HUES6 (cell line): ENCODE measurements at regions not wholly inside any gene's neighbourhood (a gene's known extent, or its start where the extent isn't known, plus 50 kb on each side); places are given as distances from the start of the nearest gene placed in this dataset.

Experiments used
- H3K27ac ChIP-seq: 2 replicates; pipeline ENCODE4 v1.7.0; 2013; ENCODE audit warnings: low read depth, mild to moderate bottlenecking, low read length, inconsistent platforms
- H3K27me3 ChIP-seq: 2 replicates; pipeline ENCODE4 v1.6.1; 2013; ENCODE audit warnings: low read length; ENCODE audit not compliant: control insufficient read depth, insufficient read depth
- H3K36me3 ChIP-seq: 2 replicates; pipeline ENCODE4 v1.6.1; 2013; ENCODE audit warnings: low read length; ENCODE audit not compliant: control insufficient read depth, insufficient read depth
- H3K4me1 ChIP-seq: 2 replicates; pipeline ENCODE4 v1.6.1; 2013; ENCODE audit warnings: low read length; ENCODE audit not compliant: control insufficient read depth, insufficient read depth
- H3K4me3 ChIP-seq: 2 replicates; pipeline ENCODE4 v1.5.1; 2013; ENCODE audit warnings: low read depth, low read length
- H3K9ac ChIP-seq: one replicate; pipeline ENCODE4 v1.6.1; 2013; ENCODE audit warnings: mild to moderate bottlenecking, low read length
- H3K9me3 ChIP-seq: 2 replicates; pipeline ENCODE4 v1.6.1; 2013; ENCODE audit warnings: low read depth, low read length; ENCODE audit not compliant: control insufficient read depth, insufficient read depth

- Histone ChIP-seq H3K27me3 (no peaks in the 10 kb centered on the region), H3K4me1 (no peaks in the 10 kb centered on the region), H3K27ac (no peak overlapping the region), H3K36me3 (no peaks in the 10 kb centered on the region), H3K9ac (no peak overlapping the region), H3K4me3 (no peak overlapping the region), H3K9me3 (no peaks in the 10 kb centered on the region)
These were observed 277.4 kb downstream of the KIF4B start for GRCh38 chr5:155290937-155291336.

GRCh38 chr5:155293605-155294178, 280.1 kb downstream of the KIF4B start:
- H3K27ac ChIP-seq: no peak overlapping the region
- no peak overlapping the region for H3K9ac ChIP-seq
- H3K27me3 ChIP-seq: no peaks in the 10 kb centered on the region
- H3K9me3 ChIP-seq: no peaks in the 10 kb centered on the region
- no peaks in the 10 kb centered on the region for H3K36me3 ChIP-seq
- no peaks in the 10 kb centered on the region for H3K4me1 ChIP-seq
- no peak overlapping the region for H3K4me3 ChIP-seq

- Histone ChIP-seq H3K27me3 (no peaks in the 10 kb centered on the region), H3K27ac (no peak overlapping the region), H3K36me3 (no peaks in the 10 kb centered on the region), H3K9me3 (no peaks in the 10 kb centered on the region), H3K4me3 (no peak overlapping the region), H3K4me1 (no peaks in the 10 kb centered on the region), H3K9ac (no peak overlapping the region)
These were observed 281.6 kb downstream of the KIF4B start for GRCh38 chr5:155295111-155295510.

DNA sequence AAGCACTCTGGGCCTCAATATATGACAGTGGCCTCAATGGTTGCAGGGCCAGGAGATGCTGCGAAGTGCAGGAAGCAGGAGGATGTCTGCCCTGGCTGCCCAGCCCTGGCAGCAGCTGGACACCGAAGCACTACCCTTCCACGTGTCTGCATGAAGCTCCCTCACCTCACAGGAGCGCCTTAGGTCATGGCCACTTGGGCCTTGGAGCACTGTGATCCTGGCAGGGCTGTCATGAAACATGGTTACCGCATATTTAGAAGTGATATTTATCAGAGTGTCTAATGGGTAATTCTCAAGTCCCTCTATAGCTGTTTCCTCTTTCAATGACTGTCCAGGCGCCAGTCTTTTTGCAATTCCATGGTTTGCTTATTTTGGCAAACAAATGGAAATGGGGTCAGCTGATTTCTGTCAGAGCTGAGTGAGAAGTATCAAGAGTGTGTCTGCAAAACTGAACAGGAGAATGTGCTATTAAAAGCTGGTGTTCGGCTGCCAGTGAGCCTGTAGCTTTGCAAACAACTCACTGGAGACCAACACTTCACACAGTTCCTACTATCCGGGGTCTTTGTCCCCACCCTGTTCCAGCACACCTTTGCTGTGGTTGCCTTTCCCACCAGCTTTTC, 285.9 kb downstream of the KIF4B start:
- Histone ChIP-seq H3K4me3 (no peak overlapping the region), H3K4me1 (no peaks in the 10 kb centered on the region), H3K27me3 (no peaks in the 10 kb centered on the region), H3K36me3 (no peaks in the 10 kb centered on the region), H3K9me3 (no peaks in the 10 kb centered on the region), H3K9ac (no peak overlapping the region), H3K27ac (no peak overlapping the region)

DNA sequence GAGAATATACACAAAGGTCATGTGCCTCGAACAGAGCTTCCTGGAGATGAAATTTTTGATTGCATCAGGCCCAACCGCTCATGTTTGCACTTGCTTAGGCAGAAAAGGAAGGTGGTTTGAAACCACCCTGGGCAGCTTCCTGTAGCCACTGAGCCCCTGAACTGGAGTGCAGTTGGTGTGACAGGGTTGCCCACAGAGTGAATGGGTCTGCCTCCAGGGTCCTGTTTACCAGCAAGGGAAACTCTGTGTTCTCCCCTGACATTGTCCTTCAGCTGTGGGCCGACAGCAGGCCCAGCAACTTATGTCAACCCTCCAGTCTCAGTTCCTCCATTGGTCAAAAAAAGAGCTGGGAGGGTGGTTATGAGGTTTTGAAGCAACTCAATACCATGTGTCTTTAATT, 289.6 kb downstream of the KIF4B start:
- Histone ChIP-seq H3K9ac (no peak overlapping the region), H3K4me3 (no peak overlapping the region), H3K27ac (no peak overlapping the region), H3K27me3 (no peaks in the 10 kb centered on the region), H3K9me3 (no peaks in the 10 kb centered on the region), H3K36me3 (no peaks in the 10 kb centered on the region), H3K4me1 (no peaks in the 10 kb centered on the region)

GRCh38 chr5:155307229-155307628, 293.7 kb downstream of the KIF4B start:
- Histone ChIP-seq H3K36me3 (no peaks in the 10 kb centered on the region), H3K27ac (no peak overlapping the region)

GRCh38 chr5:155308289-155308688, 294.7 kb downstream of the KIF4B start:
- no peaks in the 10 kb centered on the region for H3K36me3 ChIP-seq
- no peak overlapping the region for H3K9ac ChIP-seq
- H3K27ac ChIP-seq: no peak overlapping the region
- no peaks in the 10 kb centered on the region for H3K4me1 ChIP-seq
- H3K27me3 ChIP-seq: no peaks in the 10 kb centered on the region
- no peaks in the 10 kb centered on the region for H3K9me3 ChIP-seq
- H3K4me3 ChIP-seq: no peak overlapping the region

More at GRCh38 chr5:155307229-155307628, 293.7 kb downstream of the KIF4B start:
- H3K27me3 ChIP-seq: no peaks in the 10 kb centered on the region
- no peaks in the 10 kb centered on the region for H3K9me3 ChIP-seq
- H3K9ac ChIP-seq: no peak overlapping the region
- no peak overlapping the region for H3K4me3 ChIP-seq
- no peaks in the 10 kb centered on the region for H3K4me1 ChIP-seq

- H3K9ac ChIP-seq: no peak overlapping the region
- no peaks in the 10 kb centered on the region for H3K27me3 ChIP-seq
- H3K9me3 ChIP-seq: no peaks in the 10 kb centered on the region
- no peak overlapping the region for H3K27ac ChIP-seq
- no peak overlapping the region for H3K4me3 ChIP-seq
- no peaks in the 10 kb centered on the region for H3K36me3 ChIP-seq
- no peaks in the 10 kb centered on the region for H3K4me1 ChIP-seq
These were observed 295.6 kb downstream of the KIF4B start for GRCh38 chr5:155309021-155309746.

- H3K4me1 ChIP-seq: no peaks in the 10 kb centered on the region
- H3K36me3 ChIP-seq: no peaks in the 10 kb centered on the region
- no peaks in the 10 kb centered on the region for H3K27me3 ChIP-seq
- no peak overlapping the region for H3K27ac ChIP-seq
- no peaks in the 10 kb centered on the region for H3K9me3 ChIP-seq
- H3K9ac ChIP-seq: no peak overlapping the region
- H3K4me3 ChIP-seq: no peak overlapping the region
These were observed 298.2 kb downstream of the KIF4B start for GRCh38 chr5:155311721-155312120.

- Histone ChIP-seq H3K36me3 (no peaks in the 10 kb centered on the region), H3K9me3 (no peaks in the 10 kb centered on the region), H3K9ac (no peak overlapping the region)
These were observed 300.0 kb downstream of the KIF4B start for GRCh38 chr5:155313518-155313917.

GRCh38 chr5:155316070-155316714, 302.6 kb downstream of the KIF4B start:
- H3K27me3 ChIP-seq: no peaks in the 10 kb centered on the region

More at GRCh38 chr5:155313518-155313917, 300.0 kb downstream of the KIF4B start:
- Histone ChIP-seq H3K4me3 (no peak overlapping the region), H3K4me1 (no peaks in the 10 kb centered on the region), H3K27ac (no peak overlapping the region), H3K27me3 (no peaks in the 10 kb centered on the region)

More at GRCh38 chr5:155316070-155316714, 302.6 kb downstream of the KIF4B start:
- Histone ChIP-seq H3K9ac (no peak overlapping the region), H3K4me3 (no peak overlapping the region), H3K9me3 (no peaks in the 10 kb centered on the region), H3K27ac (no peak overlapping the region), H3K4me1 (no peaks in the 10 kb centered on the region), H3K36me3 (no peaks in the 10 kb centered on the region)
